GM23338 (cell line): ENCODE measurements at regions not wholly inside any gene's neighbourhood (a gene's known extent, or its start where the extent isn't known, plus 50 kb on each side); places are given as distances from the start of the nearest gene placed in this dataset.

Source experiments
- ATAC-seq: fragments of 200-7000 bp; cut with Tn5 transposase; 3 replicates; pipeline ENCODE4 v1.9.1; 2020
- DNase-seq: peaks from one replicate; pipeline ENCODE4 v3.0.0-alpha.2; 2015; ENCODE audit warnings: low spot score
- H2AFZ ChIP-seq: fragments of 200-600 bp; sonication (generic); 2 replicates; pipeline ENCODE4 v1.8.0; 2016; ENCODE audit warnings: antibody characterized with exemption, mild to moderate bottlenecking, moderate library complexity
- H3F3A ChIP-seq: fragments of 200-600 bp; sonication (generic); replicated peaks from 2 replicates; pipeline ENCODE4 v1.8.0; 2017; ENCODE audit warnings: antibody characterized with exemption, mixed run types, low read depth
- H3K27ac ChIP-seq: fragments of 200-600 bp; sonication (generic); 2 replicates; pipeline ENCODE4 v1.6.1; 2016; ENCODE audit warnings: low read depth
- H3K27me3 ChIP-seq: fragments of 200-600 bp; sonication (generic); 2 replicates; pipeline ENCODE4 v1.8.0; 2016; ENCODE audit warnings: mild to moderate bottlenecking, mixed run types, moderate library complexity; ENCODE audit not compliant: insufficient read depth
- H3K36me3 ChIP-seq: fragments of 200-600 bp; sonication (generic); 2 replicates; pipeline ENCODE4 v1.8.0; 2016; ENCODE audit warnings: mild to moderate bottlenecking; ENCODE audit not compliant: insufficient read depth
- H3K4me1 ChIP-seq: fragments of 200-600 bp; sonication (generic); 2 replicates; pipeline ENCODE4 v1.8.0; 2016; ENCODE audit warnings: mild to moderate bottlenecking, moderate library complexity; ENCODE audit not compliant: insufficient read depth
- H3K4me2 ChIP-seq: fragments of 200-600 bp; sonication (generic); 2 replicates; pipeline ENCODE4 v1.7.1; 2017; ENCODE audit warnings: mixed run types
- H3K4me3 ChIP-seq: fragments of 200-600 bp; sonication (generic); 2 replicates; pipeline ENCODE4 v1.6.1; 2016; ENCODE audit warnings: mixed run types
- H3K79me2 ChIP-seq: fragments of 200-600 bp; sonication (generic); replicated peaks from 2 replicates; pipeline ENCODE4 v1.8.0; 2017; ENCODE audit warnings: mild to moderate bottlenecking; ENCODE audit not compliant: insufficient read depth
- H3K9me2 ChIP-seq: fragments of 200-600 bp; sonication (generic); 2 replicates; pipeline ENCODE4 v1.8.0; 2017; ENCODE audit not compliant: insufficient read depth
- H4K20me1 ChIP-seq: fragments of 200-600 bp; sonication (generic); replicated peaks from 2 replicates; pipeline ENCODE4 v1.8.0; 2017; ENCODE audit warnings: mild to moderate bottlenecking; ENCODE audit not compliant: insufficient read depth
- H3K27ac Mint-ChIP-seq: 2 replicates; pipeline ENCODE4 v1.8.0; 2020; ENCODE audit warnings: inconsistent platforms, mild to moderate bottlenecking, moderate library complexity, mixed read lengths
- H3K27me3 Mint-ChIP-seq: 3 replicates; pipeline ENCODE4 v1.8.0; 2022; ENCODE audit warnings: low read depth, mild to moderate bottlenecking, moderate library complexity, mixed read lengths, inconsistent platforms; ENCODE audit not compliant: insufficient read depth, poor library complexity
- H3K36me3 Mint-ChIP-seq: 3 replicates; pipeline ENCODE4 v1.8.0; 2021; ENCODE audit warnings: low read depth, mild to moderate bottlenecking, inconsistent platforms, moderate library complexity, mixed read lengths
- H3K4me1 Mint-ChIP-seq: 3 replicates; pipeline ENCODE4 v1.8.0; 2020; ENCODE audit warnings: mild to moderate bottlenecking, inconsistent platforms, mixed read lengths
- H3K4me3 Mint-ChIP-seq: 3 replicates; pipeline ENCODE4 v1.8.0; 2021; ENCODE audit warnings: moderate library complexity, mild to moderate bottlenecking, inconsistent platforms, mixed read lengths
- H3K9me3 Mint-ChIP-seq: 3 replicates; pipeline ENCODE4 v1.8.0; 2020; ENCODE audit warnings: moderate library complexity, mild to moderate bottlenecking, inconsistent platforms, mixed read lengths
- CREB1 ChIP-seq: fragments of 250-450 bp; sonication (Bioruptor Pico); IDR thresholded peaks from 2 replicates; pipeline ENCODE4 v1.5.0; 2020; ENCODE audit warnings: low read depth, mild to moderate bottlenecking, moderate library complexity
- CTCF ChIP-seq, 2 experiments: fragments of 200-600 bp in 1 of 2; sonication (generic) in 1 of 2; conservative IDR thresholded peaks; 2 replicates each; pipeline versions ENCODE4 v1.5.1 to v1.6.1; 2016 to 2017; ENCODE audit warnings: antibody characterized with exemption in 2 of 2, low read depth in 2 of 2, mild to moderate bottlenecking in 2 of 2, moderate library complexity in 1 of 2
- JUNB ChIP-seq: IDR thresholded peaks from one replicate; pipeline ENCODE4 v1.6.1; 2016; ENCODE audit warnings: antibody characterized with exemption; ENCODE audit not compliant: unreplicated experiment
- NANOG ChIP-seq: IDR thresholded peaks from 2 replicates; pipeline ENCODE4 v1.6.1; 2016; ENCODE audit warnings: antibody characterized with exemption, borderline replicate concordance
- REST ChIP-seq: IDR thresholded peaks from one replicate; pipeline ENCODE4 v1.6.1; 2018; ENCODE audit warnings: antibody characterized with exemption; ENCODE audit not compliant: unreplicated experiment
- STAT1 ChIP-seq: IDR thresholded peaks from one replicate; pipeline ENCODE4 v1.6.1; 2016; ENCODE audit warnings: antibody characterized with exemption; ENCODE audit not compliant: unreplicated experiment
- ZNF114 ChIP-seq: fragments of 250-450 bp; sonication (Bioruptor Pico); IDR thresholded peaks from 2 replicates; pipeline ENCODE4 v1.5.0; 2020; ENCODE audit warnings: mild to moderate bottlenecking, moderate library complexity

GRCh38 chr5:23437011-23437410 lies 70.4 kb upstream of the PRDM9 start:
- Mint-ChIP-seq H3K9me3 (peaks cover 4% of the 10 kb centered on the region; the same call in 1 of the 3 replicates), H3K36me3 (no peaks in the 10 kb centered on the region), H3K27me3 (no peaks in the 10 kb centered on the region), H3K27ac (no peak overlapping the region), H3K4me3 (no peak overlapping the region), H3K4me1 (no peaks in the 10 kb centered on the region)
- Histone ChIP-seq H3K27me3 (no peaks in the 10 kb centered on the region), H2AFZ (no peak overlapping the region), H3K4me1 (no peaks in the 10 kb centered on the region), H4K20me1 (no peaks in the 10 kb centered on the region), H3F3A (no peaks in the 10 kb centered on the region), H3K4me2 (no peak overlapping the region), H3K4me3 (no peak overlapping the region), H3K9me2 (peaks cover 3% of the 10 kb centered on the region; the same call in 1 of the 2 replicates), H3K36me3 (no peaks in the 10 kb centered on the region), H3K27ac (no peak overlapping the region), H3K79me2 (no peaks in the 10 kb centered on the region)
- ATAC-seq (no peak), DNase-seq (no peak)
- no peak for TF ChIP-seq ZNF114 (CRISPR knock-in tag)
- no peak for TF ChIP-seq JUNB

- Histone ChIP-seq H3K4me2 (no peak overlapping the region), H3F3A (no peaks in the 10 kb centered on the region), H3K27ac (no peak overlapping the region), H3K36me3 (no peaks in the 10 kb centered on the region), H3K4me3 (no peak overlapping the region), H3K79me2 (no peaks in the 10 kb centered on the region), H4K20me1 (no peaks in the 10 kb centered on the region), H3K9me2 (no peaks in the 10 kb centered on the region; the same call in 1 of the 2 replicates), H2AFZ (no peak overlapping the region), H3K27me3 (no peaks in the 10 kb centered on the region), H3K4me1 (no peaks in the 10 kb centered on the region)
- H3K36me3 Mint-ChIP-seq, result no peaks in the 10 kb centered on the region
- H3K4me3 Mint-ChIP-seq, result no peak overlapping the region
- ATAC-seq (no peak), DNase-seq (no peak)
- H3K27me3 Mint-ChIP-seq, result no peaks in the 10 kb centered on the region
- no peak overlapping the region for H3K27ac Mint-ChIP-seq
- no peak for TF ChIP-seq NANOG
- H3K9me3 Mint-ChIP-seq, result peaks cover 4% of the 10 kb centered on the region; the same call in 1 of the 3 replicates
- H3K4me1 Mint-ChIP-seq, result no peaks in the 10 kb centered on the region
These were observed 73.7 kb upstream of the PRDM9 start for GRCh38 chr5:23433534-23434315.

GRCh38 chr5:23428705-23429104 lies 78.7 kb upstream of the PRDM9 start:
- Mint-ChIP-seq H3K4me1 (peaks cover 12% of the 10 kb centered on the region), H3K27me3 (no peaks in the 10 kb centered on the region), H3K9me3 (peaks cover 5% of the 10 kb centered on the region; the same call in 1 of the 3 replicates)

More at GRCh38 chr5:23428705-23429104, 78.7 kb upstream of the PRDM9 start:
- Histone ChIP-seq H3K4me3 (no peak overlapping the region), H3K79me2 (no peaks in the 10 kb centered on the region), H3F3A (no peaks in the 10 kb centered on the region), H3K27ac (no peak overlapping the region), H3K4me2 (no peak overlapping the region), H3K9me2 (peaks cover 8% of the 10 kb centered on the region), H3K27me3 (no peaks in the 10 kb centered on the region), H3K4me1 (peaks cover 12% of the 10 kb centered on the region; the same call in 1 of the 2 replicates), H3K36me3 (no peaks in the 10 kb centered on the region), H2AFZ (no peak overlapping the region), H4K20me1 (no peaks in the 10 kb centered on the region)
- TF ChIP-seq STAT1, result no peak
- no peak for TF ChIP-seq REST
- TF ChIP-seq CTCF (conservative IDR thresholded peaks at IDR 0.05; ENCODE audit: low read depth in 2 of 2), result no peak
- no peak for TF ChIP-seq CREB1
- H3K27ac Mint-ChIP-seq, result no peak overlapping the region
- no peak for ATAC-seq
- no peak overlapping the region for H3K4me3 Mint-ChIP-seq
- peaks cover 3% of the 10 kb centered on the region; the same call in 1 of the 3 replicates for H3K36me3 Mint-ChIP-seq
- no peak for DNase-seq
